ENCODE measurements at regions not wholly inside any gene's neighbourhood (a gene's known extent, or its start where the extent isn't known, plus 50 kb on each side); places are given as distances from the start of the nearest gene placed in this dataset.

DNA sequence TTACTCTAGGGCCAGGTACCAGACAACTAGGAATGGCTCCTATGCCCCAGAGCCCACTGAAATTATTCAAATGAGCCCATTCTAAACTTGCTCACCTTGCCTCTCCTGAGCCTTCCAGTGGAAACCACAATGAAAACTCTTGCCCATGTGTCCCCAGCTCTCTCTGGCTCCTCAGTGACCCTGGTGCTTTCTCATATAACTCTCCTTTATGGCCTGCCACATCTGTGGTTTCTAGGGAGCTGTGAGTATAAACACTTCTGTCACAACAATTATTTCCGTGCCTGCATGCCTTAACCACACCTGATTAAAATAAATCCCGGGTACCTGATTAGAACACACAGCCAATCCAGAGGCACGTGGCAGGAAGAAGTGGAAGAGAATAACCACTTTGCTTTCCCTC lies 333.0 kb upstream of the SPRED2 start:
- Mint-ChIP-seq H3K36me3 (ENCODE audit: low read depth, unreplicated experiment) (no peaks in the 10 kb centered on the region), H3K4me3 (ENCODE audit: unreplicated experiment) (no peak overlapping the region), H3K9me3 (ENCODE audit: unreplicated experiment) (no peaks in the 10 kb centered on the region), H3K4me1 (ENCODE audit: low read depth, unreplicated experiment) (no peaks in the 10 kb centered on the region), H3K27me3 (ENCODE audit: low read depth, unreplicated experiment) (peaks cover 3% of the 10 kb centered on the region), H3K27ac (ENCODE audit: unreplicated experiment) (no peak overlapping the region)
- H3K4me2 ChIP-seq (ENCODE audit: low read length): no peak overlapping the region
- TF ChIP-seq EZH2 (IDR thresholded peaks at IDR 0.05; ENCODE audit: insufficient read depth, low read length): no peak
- TF ChIP-seq, protein P1, sequence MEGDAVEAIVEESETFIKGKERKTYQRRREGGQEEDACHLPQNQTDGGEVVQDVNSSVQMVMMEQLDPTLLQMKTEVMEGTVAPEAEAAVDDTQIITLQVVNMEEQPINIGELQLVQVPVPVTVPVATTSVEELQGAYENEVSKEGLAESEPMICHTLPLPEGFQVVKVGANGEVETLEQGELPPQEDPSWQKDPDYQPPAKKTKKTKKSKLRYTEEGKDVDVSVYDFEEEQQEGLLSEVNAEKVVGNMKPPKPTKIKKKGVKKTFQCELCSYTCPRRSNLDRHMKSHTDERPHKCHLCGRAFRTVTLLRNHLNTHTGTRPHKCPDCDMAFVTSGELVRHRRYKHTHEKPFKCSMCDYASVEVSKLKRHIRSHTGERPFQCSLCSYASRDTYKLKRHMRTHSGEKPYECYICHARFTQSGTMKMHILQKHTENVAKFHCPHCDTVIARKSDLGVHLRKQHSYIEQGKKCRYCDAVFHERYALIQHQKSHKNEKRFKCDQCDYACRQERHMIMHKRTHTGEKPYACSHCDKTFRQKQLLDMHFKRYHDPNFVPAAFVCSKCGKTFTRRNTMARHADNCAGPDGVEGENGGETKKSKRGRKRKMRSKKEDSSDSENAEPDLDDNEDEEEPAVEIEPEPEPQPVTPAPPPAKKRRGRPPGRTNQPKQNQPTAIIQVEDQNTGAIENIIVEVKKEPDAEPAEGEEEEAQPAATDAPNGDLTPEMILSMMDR (IDR thresholded peaks at IDR 0.05; ENCODE audit: insufficient read depth, low read depth, low read length): no peak
- H3K4me3 ChIP-seq (ENCODE audit: insufficient read depth, low read depth, low read length): no peak overlapping the region
- no peaks in the 10 kb centered on the region for H4K20me1 ChIP-seq (ENCODE audit: insufficient read depth, low read length)
- no peak overlapping the region for H3K27ac ChIP-seq (ENCODE audit: low read depth, low read length)
- H3K9ac ChIP-seq (ENCODE audit: low read length): no peak overlapping the region
- H3K79me2 ChIP-seq (ENCODE audit: insufficient read depth, low read length): no peaks in the 10 kb centered on the region
- H3K9me3 ChIP-seq (ENCODE audit: insufficient read depth, low read depth, low read length): no peaks in the 10 kb centered on the region
- peaks cover 3% of the 10 kb centered on the region for H3K27me3 ChIP-seq (ENCODE audit: insufficient read depth, low read length)
- H3K4me1 ChIP-seq (ENCODE audit: insufficient read depth, low read length): no peaks in the 10 kb centered on the region
- H3K36me3 ChIP-seq (ENCODE audit: insufficient read depth, low read length): no peaks in the 10 kb centered on the region
- no peak overlapping the region for H2AFZ ChIP-seq (ENCODE audit: low read depth, low read length)
- no peak for FAIRE-seq
- DNase-seq (ENCODE audit: low read depth): no peak

DNA sequence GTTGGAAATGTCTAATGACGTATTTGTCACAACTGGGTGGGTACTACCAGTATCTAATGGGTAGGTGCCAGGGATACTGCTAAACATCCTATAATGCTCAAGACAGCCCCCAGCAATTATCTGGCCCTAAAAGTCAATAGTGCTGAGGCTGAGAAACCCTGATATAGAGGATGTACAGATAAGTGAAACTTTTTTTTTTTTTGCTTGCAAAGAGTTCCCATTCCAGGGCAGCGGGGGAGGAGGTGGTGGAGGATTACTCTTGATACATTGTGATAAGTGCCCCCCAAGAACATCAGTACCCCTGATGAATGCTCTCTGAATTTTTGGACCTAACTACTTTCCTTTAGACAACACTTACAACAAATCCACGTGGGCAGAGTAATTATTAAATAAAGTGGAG lies 329.7 kb upstream of the SPRED2 start:
- Histone ChIP-seq H2AFZ (ENCODE audit: low read depth, low read length) (no peak overlapping the region), H3K4me3 (ENCODE audit: insufficient read depth, low read depth, low read length) (no peak overlapping the region), H3K9ac (ENCODE audit: low read length) (no peak overlapping the region), H3K27me3 (ENCODE audit: insufficient read depth, low read length) (peaks cover 3% of the 10 kb centered on the region), H3K27ac (ENCODE audit: low read depth, low read length) (no peak overlapping the region), H3K79me2 (ENCODE audit: insufficient read depth, low read length) (no peaks in the 10 kb centered on the region), H3K4me2 (ENCODE audit: low read length) (no peak overlapping the region), H4K20me1 (ENCODE audit: insufficient read depth, low read length) (no peaks in the 10 kb centered on the region), H3K36me3 (ENCODE audit: insufficient read depth, low read length) (no peaks in the 10 kb centered on the region), H3K9me3 (ENCODE audit: insufficient read depth, low read depth, low read length) (peaks cover 2% of the 10 kb centered on the region), H3K4me1 (ENCODE audit: insufficient read depth, low read length) (no peaks in the 10 kb centered on the region)
- Mint-ChIP-seq H3K4me3 (ENCODE audit: unreplicated experiment) (no peak overlapping the region), H3K27ac (ENCODE audit: unreplicated experiment) (no peak overlapping the region), H3K36me3 (ENCODE audit: low read depth, unreplicated experiment) (no peaks in the 10 kb centered on the region), H3K4me1 (ENCODE audit: low read depth, unreplicated experiment) (no peaks in the 10 kb centered on the region), H3K27me3 (ENCODE audit: low read depth, unreplicated experiment) (peaks cover 3% of the 10 kb centered on the region), H3K9me3 (ENCODE audit: unreplicated experiment) (no peaks in the 10 kb centered on the region)
- no peak for TF ChIP-seq EZH2 (IDR thresholded peaks at IDR 0.05; ENCODE audit: insufficient read depth, low read length)
- TF ChIP-seq, protein P1 (IDR thresholded peaks at IDR 0.05; ENCODE audit: insufficient read depth, low read depth, low read length): no peak
- FAIRE-seq: no peak
- DNase-seq (ENCODE audit: low read depth): no peak

DNA sequence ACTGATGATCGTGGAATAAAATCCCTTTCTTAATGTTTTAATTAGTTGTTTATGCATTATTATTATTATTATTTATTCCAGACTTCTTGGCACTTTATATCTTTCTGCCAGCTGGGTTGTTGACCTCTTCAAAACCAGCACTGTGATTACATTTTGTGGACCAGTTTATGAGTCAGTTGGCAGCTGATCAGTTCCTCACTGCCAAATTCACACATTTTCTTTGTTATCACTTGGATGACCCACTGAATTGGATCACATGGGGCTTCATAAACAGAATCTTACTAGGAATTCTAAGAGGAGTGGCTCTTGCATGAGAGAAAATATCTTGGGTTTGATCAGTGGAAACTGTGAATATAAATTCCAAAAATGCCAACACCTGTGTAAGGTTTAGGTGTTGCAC lies 321.8 kb upstream of the SPRED2 start:
- FAIRE-seq (no peak), DNase-seq (ENCODE audit: low read depth) (peak; percentile 54)
- no peak overlapping the region for H3K4me3 Mint-ChIP-seq (ENCODE audit: unreplicated experiment)
- Histone ChIP-seq H3K4me3 (ENCODE audit: insufficient read depth, low read depth, low read length) (no peak overlapping the region), H3K27me3 (ENCODE audit: insufficient read depth, low read length) (no peaks in the 10 kb centered on the region), H3K4me1 (ENCODE audit: insufficient read depth, low read length) (peaks cover 8% of the 10 kb centered on the region), H4K20me1 (ENCODE audit: insufficient read depth, low read length) (no peaks in the 10 kb centered on the region), H3K79me2 (ENCODE audit: insufficient read depth, low read length) (no peaks in the 10 kb centered on the region), H3K4me2 (ENCODE audit: low read length) (no peak overlapping the region), H2AFZ (ENCODE audit: low read depth, low read length) (no peak overlapping the region), H3K9me3 (ENCODE audit: insufficient read depth, low read depth, low read length) (peaks cover 3% of the 10 kb centered on the region), H3K27ac (ENCODE audit: low read depth, low read length) (no peak overlapping the region), H3K36me3 (ENCODE audit: insufficient read depth, low read length) (no peaks in the 10 kb centered on the region), H3K9ac (ENCODE audit: low read length) (no peak overlapping the region)
- peaks cover 4% of the 10 kb centered on the region for H3K9me3 Mint-ChIP-seq (ENCODE audit: unreplicated experiment)
- H3K27ac Mint-ChIP-seq (ENCODE audit: unreplicated experiment): no peak overlapping the region
- H3K36me3 Mint-ChIP-seq (ENCODE audit: low read depth, unreplicated experiment): peaks cover 2% of the 10 kb centered on the region
- no peak for TF ChIP-seq EZH2 (IDR thresholded peaks at IDR 0.05; ENCODE audit: insufficient read depth, low read length)
- TF ChIP-seq, protein P1 (IDR thresholded peaks at IDR 0.05; ENCODE audit: insufficient read depth, low read depth, low read length): no peak
- H3K27me3 Mint-ChIP-seq (ENCODE audit: low read depth, unreplicated experiment): no peaks in the 10 kb centered on the region
- H3K4me1 Mint-ChIP-seq (ENCODE audit: low read depth, unreplicated experiment): peaks cover 6% of the 10 kb centered on the region
